ENCODE measurements at regions not wholly inside any gene's neighbourhood (a gene's known extent, or its start where the extent isn't known, plus 50 kb on each side); places are given as distances from the start of the nearest gene placed in this dataset.

DNA sequence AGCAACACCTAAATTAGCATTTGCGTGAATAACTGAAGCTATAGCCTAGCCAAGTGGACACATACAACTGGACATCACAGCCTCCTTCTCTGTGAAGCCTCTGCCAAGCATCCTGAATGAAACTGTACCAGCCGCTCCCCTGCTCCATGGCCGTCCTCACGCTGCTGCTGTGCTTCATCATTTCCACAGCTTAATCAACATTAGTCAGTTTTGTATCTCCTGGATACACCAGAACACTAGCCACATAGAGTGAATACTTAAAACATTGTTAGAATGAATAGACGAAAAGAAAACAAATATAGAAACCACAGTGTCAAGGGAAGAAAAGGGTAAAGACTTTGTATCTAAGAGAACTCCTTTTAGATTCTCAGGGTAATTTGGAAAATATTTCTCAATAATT, 1526.9 kb downstream of the EFNB2 start:
- no peak for DNase-seq (ENCODE audit: low spot score)
- no peak for TF ChIP-seq CTCF (IDR thresholded peaks at IDR 0.05)
- no peak for ATAC-seq (ENCODE audit: low FRiP score)

DNA sequence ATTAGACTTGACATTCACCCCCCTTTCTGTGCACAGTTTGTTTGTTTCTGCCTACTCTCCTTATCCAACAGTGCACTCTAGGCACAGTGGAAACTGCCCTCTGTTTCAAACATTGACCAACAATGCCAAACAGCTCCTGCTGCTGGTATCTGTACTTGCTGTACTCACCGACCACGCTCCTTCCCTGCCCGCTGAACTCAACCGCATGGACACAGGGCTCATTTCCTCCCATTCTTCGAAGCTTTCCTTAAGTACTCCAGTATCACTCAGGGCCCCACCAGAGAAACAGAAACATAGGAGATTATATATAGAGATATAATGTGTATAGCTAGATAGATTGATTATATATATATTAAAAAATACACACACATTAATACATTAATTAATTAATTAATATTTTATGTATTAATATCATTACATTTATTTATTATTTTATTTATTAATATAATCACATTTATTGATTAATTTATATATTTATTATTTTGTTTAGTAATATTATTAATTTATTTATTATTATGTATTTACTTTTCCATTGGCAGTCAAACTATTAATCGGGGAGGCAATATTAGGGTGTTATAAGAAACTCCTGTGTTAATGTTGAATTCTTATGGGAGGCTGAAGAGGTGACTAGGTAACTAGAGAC, 1528.2 kb downstream of the EFNB2 start:
- ATAC-seq (ENCODE audit: low FRiP score) (no peak), DNase-seq (ENCODE audit: low spot score) (no peak)
- no peak for TF ChIP-seq CTCF (IDR thresholded peaks at IDR 0.05)

- no peak for TF ChIP-seq CTCF (IDR thresholded peaks at IDR 0.05)
- no peak for DNase-seq (ENCODE audit: low spot score)
- no peak for ATAC-seq (ENCODE audit: low FRiP score)
Observed at GRCh38 chr13:104996022-104996421, 1539.4 kb downstream of the EFNB2 start.

DNA sequence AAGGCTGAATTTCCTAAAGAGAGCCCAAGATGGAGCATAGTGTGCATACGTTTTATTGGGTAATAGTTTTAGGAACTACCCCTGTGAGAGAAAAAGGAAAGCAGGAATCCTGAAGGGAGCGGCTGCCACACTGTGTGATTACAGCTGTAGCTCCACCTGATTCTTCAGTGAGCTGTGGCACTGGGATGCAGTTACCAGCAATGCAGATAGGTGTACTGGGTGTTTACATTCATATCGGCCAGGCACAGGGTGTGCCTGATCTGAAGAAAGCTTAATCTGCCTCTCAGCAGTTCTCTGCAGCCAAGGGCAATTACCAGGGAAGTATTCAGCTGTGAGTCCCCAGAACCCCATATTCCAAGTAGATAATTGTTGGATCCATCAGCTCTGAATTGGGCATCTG, 1541.8 kb downstream of the EFNB2 start:
- TF ChIP-seq CTCF (IDR thresholded peaks at IDR 0.05) = no peak
- DNase-seq (ENCODE audit: low spot score) (no peak), ATAC-seq (ENCODE audit: low FRiP score) (no peak)

DNA sequence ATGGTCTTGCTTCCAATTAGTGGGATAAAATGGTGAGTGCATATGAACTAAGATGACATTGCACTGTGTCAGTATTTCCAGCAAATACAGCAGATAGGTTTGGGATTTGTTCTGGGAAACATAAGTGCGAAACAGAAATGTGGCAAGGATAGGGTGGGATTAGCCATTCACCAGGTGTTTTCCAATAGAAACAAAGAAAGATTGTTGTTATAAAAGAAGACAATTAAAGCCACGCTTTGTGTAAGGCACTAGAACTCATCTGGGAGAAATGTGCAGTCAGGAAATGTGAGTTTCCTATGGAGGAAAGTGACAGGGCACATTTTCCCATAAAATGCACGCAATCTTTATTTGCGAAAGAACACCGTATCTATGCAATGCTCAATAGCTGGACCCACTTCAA, 1547.8 kb downstream of the EFNB2 start:
- ATAC-seq (ENCODE audit: low FRiP score) = no peak
- no peak for TF ChIP-seq CTCF (IDR thresholded peaks at IDR 0.05)
- no peak for DNase-seq (ENCODE audit: low spot score)

DNA sequence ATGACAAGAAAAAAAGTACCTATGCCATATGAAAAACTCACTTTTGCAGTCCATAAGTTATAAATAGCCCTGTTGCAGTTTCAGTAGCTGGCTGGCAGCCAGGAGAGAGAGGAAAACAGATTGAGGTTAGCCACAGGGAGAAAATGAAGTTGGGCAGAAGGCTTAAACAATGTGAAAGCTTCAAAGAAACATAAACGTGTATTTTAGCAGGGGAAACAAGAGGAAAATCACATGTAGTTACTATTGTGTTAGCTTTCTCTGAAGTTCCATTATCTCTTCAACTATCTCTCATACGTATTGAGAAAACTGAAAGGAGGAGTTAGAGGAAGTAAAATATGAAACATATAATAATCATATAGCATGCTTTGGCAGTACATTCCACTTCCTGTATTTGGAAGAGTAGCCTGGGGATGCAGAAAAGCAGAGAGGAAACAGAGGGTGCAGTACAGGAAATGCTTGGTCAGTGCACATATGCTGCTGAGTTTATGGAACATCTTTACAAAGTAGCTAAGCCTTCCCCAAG, 1551.1 kb downstream of the EFNB2 start:
- no peak for DNase-seq (ENCODE audit: low spot score)
- ATAC-seq (ENCODE audit: low FRiP score) = no peak
- TF ChIP-seq CTCF (IDR thresholded peaks at IDR 0.05) = no peak

DNA sequence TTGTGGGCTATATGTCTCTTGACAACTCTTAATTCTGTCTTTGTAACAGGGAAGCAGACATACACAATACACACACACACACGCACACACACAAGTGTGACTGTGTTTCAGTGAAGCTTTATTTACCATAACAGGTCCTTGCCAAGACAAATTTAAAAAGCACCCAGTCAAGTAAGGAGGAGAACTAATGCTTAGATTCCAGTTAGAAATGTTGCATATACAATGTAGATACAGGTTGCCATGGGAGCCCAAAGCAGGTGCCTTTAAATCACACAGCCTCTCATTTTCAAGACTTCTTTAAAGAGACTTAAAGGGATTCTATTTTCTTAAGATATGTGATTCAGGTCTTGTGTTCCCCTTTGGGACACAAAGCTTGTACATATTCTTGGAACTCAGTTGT, 1551.9 kb downstream of the EFNB2 start:
- ATAC-seq (ENCODE audit: low FRiP score) (no peak), DNase-seq (ENCODE audit: low spot score) (no peak)
- no peak for TF ChIP-seq CTCF (IDR thresholded peaks at IDR 0.05)

Measured in omental fat pad (tissue), 3 donors.